GM12878 (cell line): ENCODE measurements at regions not wholly inside any gene's neighbourhood (a gene's known extent, or its start where the extent isn't known, plus 50 kb on each side); places are given as distances from the start of the nearest gene placed in this dataset.

Source experiments
- ATAC-seq: fragments of 200-7000 bp; cut with Tn5 transposase; 3 replicates; pipeline ENCODE4 v1.9.1; 2020; ENCODE audit warnings: mild to moderate bottlenecking, moderate library complexity
- BruUV-seq: library from RNA; stranded (reverse); fragments of 400-500 nt; replicated peaks from 2 replicates; lab custom pipeline; 2021; lab: Mats Ljungman, UMichigan
- CTCF ChIA-PET: fragments of 300-600 bp; sonication (Branson Sonifier 250); formaldehyde crosslinking; extraction: SDS; loops from one replicate; lab custom pipeline; 2021; ENCODE audit warnings: inconsistent platforms; lab: Yijun Ruan, JAX
- POLR2A ChIA-PET: fragments of 350-600 bp; formaldehyde crosslinking; extraction: SDS; loops from one replicate; lab custom pipeline; 2021; ENCODE audit warnings: inconsistent platforms; lab: Charles Lee
- RAD21 ChIA-PET: fragments of 300-600 bp; sonication (Branson Sonifier 250); formaldehyde crosslinking; loops from one replicate; lab custom pipeline; 2023; ENCODE audit warnings: antibody characterized with exemption; ENCODE audit not compliant: unreplicated experiment; lab: Charles Lee
- SMC1A ChIA-PET: fragments of 300-600 bp; sonication (Branson Sonifier 250); formaldehyde crosslinking; loops from one replicate; lab custom pipeline; 2023; ENCODE audit not compliant: unreplicated experiment, uncharacterized antibody; lab: Charles Lee
- DNase-seq: peaks from one replicate; pipeline ENCODE4 v3.0.0-alpha.2; 2011; ENCODE audit warnings: low read depth, low spot score
- FAIRE-seq: peaks from 3 replicates; lab custom pipeline; 2011; peaks lifted over from hg19 to GRCh38; lab: Jason Lieb, UNC
- H2AFZ ChIP-seq: 2 replicates; pipeline ENCODE4 v1.6.0; 2011; ENCODE audit warnings: low read depth, low read length, control low read depth; ENCODE audit not compliant: control insufficient read depth
- H3K27ac ChIP-seq: 2 replicates; pipeline ENCODE4 v1.5.1; 2011; ENCODE audit warnings: control low read depth; ENCODE audit not compliant: control insufficient read depth, insufficient read depth
- H3K27me3 ChIP-seq, 2 experiments: replicated peaks in 1 of 2; 2 replicates each; pipeline versions ENCODE4 v1.6.0 to v1.6.1; 2011; ENCODE audit warnings: low read length in 1 of 2; ENCODE audit not compliant: control insufficient read depth in 2 of 2, insufficient read depth in 2 of 2
- H3K36me3 ChIP-seq, 2 experiments: 2 replicates each; pipeline ENCODE4 v1.5.1; 2011; ENCODE audit warnings: low read length in 1 of 2; ENCODE audit not compliant: control insufficient read depth in 2 of 2, insufficient read depth in 2 of 2
- H3K4me1 ChIP-seq: 2 replicates; pipeline ENCODE4 v1.6.1; 2011; ENCODE audit warnings: mild to moderate bottlenecking, low read length, moderate library complexity, mixed read lengths; ENCODE audit not compliant: control insufficient read depth, insufficient read depth
- H3K4me2 ChIP-seq: 2 replicates; pipeline ENCODE4 v1.6.0; 2011; ENCODE audit warnings: control low read depth; ENCODE audit not compliant: control insufficient read depth, insufficient read depth
- H3K4me3 ChIP-seq: fragments of 200-600 bp; sonication (generic); 2 replicates; pipeline ENCODE4 v1.5.1; 2016
- H3K79me2 ChIP-seq: 2 replicates; pipeline ENCODE4 v1.6.0; 2011; ENCODE audit warnings: low read length; ENCODE audit not compliant: control insufficient read depth, insufficient read depth
- H3K9ac ChIP-seq: 2 replicates; pipeline ENCODE4 v1.8.0; 2011; ENCODE audit warnings: low read length, control low read depth, mixed read lengths; ENCODE audit not compliant: control insufficient read depth, insufficient read depth
- H3K9me3 ChIP-seq: replicated peaks from 3 replicates; pipeline ENCODE4 v1.5.1; 2011; ENCODE audit warnings: mild to moderate bottlenecking, low read length; ENCODE audit not compliant: control insufficient read depth, insufficient read depth
- H4K20me1 ChIP-seq: 2 replicates; pipeline ENCODE4 v1.6.0; 2011; ENCODE audit not compliant: control insufficient read depth, insufficient read depth
- CTCF ChIP-seq, 3 experiments: IDR thresholded peaks in 2 of 3; conservative IDR thresholded peaks in 1 of 3; 2 replicates each; pipeline ENCODE4 v1.5.1; 2011; ENCODE audit warnings: low read depth in 3 of 3, low read length in 3 of 3, mild to moderate bottlenecking in 3 of 3, control low read depth in 2 of 3, moderate library complexity in 2 of 3, inconsistent platforms in 1 of 3, mixed read lengths in 1 of 3; ENCODE audit not compliant: control insufficient read depth in 2 of 3, insufficient read depth in 1 of 3; ENCODE audit errors: extremely low read depth in 1 of 3
- CUX1 ChIP-seq: IDR thresholded peaks from 2 replicates; pipeline ENCODE4 v1.6.1; 2012; ENCODE audit warnings: improper control_type of control experiment, low read depth, low read length; ENCODE audit not compliant: insufficient replicate concordance
- ETV6 ChIP-seq, 2 experiments: fragments of 450-650 bp in 1 of 2; IDR thresholded peaks in 1 of 2; conservative IDR thresholded peaks in 1 of 2; 2 replicates each; pipeline ENCODE4 v1.6.1; 2014; ENCODE audit warnings: antibody characterized with exemption in 1 of 2, borderline replicate concordance in 1 of 2, low read depth in 1 of 2, mild to moderate bottlenecking in 1 of 2, moderate library complexity in 1 of 2
- FOS ChIP-seq: IDR thresholded peaks from 3 replicates; pipeline ENCODE4 v1.6.1; 2011; ENCODE audit warnings: borderline replicate concordance; ENCODE audit not compliant: insufficient read length; ENCODE audit errors: extremely low read depth
- MLLT1 ChIP-seq: fragments of 450-650 bp; IDR thresholded peaks from 2 replicates; pipeline ENCODE4 v1.6.1; 2016; ENCODE audit warnings: mild to moderate bottlenecking
- PAX5 ChIP-seq: IDR thresholded peaks from 2 replicates; pipeline ENCODE4 v1.6.1; 2011; ENCODE audit warnings: low read depth, low read length, borderline replicate concordance
- POU2F2 ChIP-seq: IDR thresholded peaks from 3 replicates; pipeline ENCODE4 v1.6.1; 2011; ENCODE audit warnings: low read depth, mild to moderate bottlenecking, low read length, borderline replicate concordance
- SMAD5 ChIP-seq: IDR thresholded peaks from 2 replicates; pipeline ENCODE4 v1.6.1; 2016; ENCODE audit warnings: antibody characterized with exemption, low read depth
- STAT1 ChIP-seq: fragments of 450-650 bp; conservative IDR thresholded peaks from 2 replicates; pipeline ENCODE4 v1.6.1; 2014; ENCODE audit warnings: antibody characterized with exemption, mild to moderate bottlenecking
- SUPT20H ChIP-seq: IDR thresholded peaks from 2 replicates; pipeline ENCODE4 v1.6.1; 2011; ENCODE audit warnings: low read depth, mild to moderate bottlenecking, low read length, moderate library complexity, borderline replicate concordance; ENCODE audit not compliant: control insufficient read depth
- TARDBP ChIP-seq: IDR thresholded peaks from 2 replicates; pipeline ENCODE4 v1.6.1; 2016; ENCODE audit warnings: borderline replicate concordance
- WGBS: methylation state at CpG from one replicate; pipeline ENCODE4 v1.1.6; 2016; ENCODE audit warnings: low lambda C conversion rate; ENCODE audit not compliant: insufficient replicate concordance, insufficient coverage; ENCODE audit errors: missing lambda C conversion rate; 5-methylcytosine and 5-hydroxymethylcytosine counted together
- in situ Hi-C: fragments of 300-500 bp; cut with MboI; formaldehyde crosslinking; loops from 9 replicates; pipeline ENCODE4 v1.14.3; 2018; ENCODE audit warnings: mixed read lengths
- intact Hi-C: fragments of 100-400 bp; cut with micrococcal nuclease; formaldehyde crosslinking; loops from one replicate; pipeline ENCODE4 v1.14.2; 2022; ENCODE audit not compliant: unreplicated experiment

- TF ChIP-seq CUX1: no peak
Measured at GRCh38 chr4:11119474-11119873, 309.2 kb downstream of the HS3ST1 start (continued).

- H3K4me3 ChIP-seq: no peak overlapping the region
- FAIRE-seq: no peak
- ChIA-PET RAD21 (no interaction called here), POLR2A (no interaction called here), CTCF (no interaction called here), SMC1A (no interaction called here)
- no peak overlapping the region for H3K4me2 ChIP-seq
- H3K4me1 ChIP-seq: no peaks in the 10 kb centered on the region
- no peak overlapping the region for H2AFZ ChIP-seq
- H3K79me2 ChIP-seq: no peaks in the 10 kb centered on the region
- H3K9me3 ChIP-seq: no peaks in the 10 kb centered on the region
- H4K20me1 ChIP-seq: no peaks in the 10 kb centered on the region
- in situ Hi-C loops (no loop called here), intact Hi-C loops (no loop called here)
- no peaks in the 10 kb centered on the region for H3K27me3 ChIP-seq
- BruUV-seq: no TSS peak
- H3K27ac ChIP-seq: no peak overlapping the region
- no peak overlapping the region for H3K9ac ChIP-seq
- WGBS: 2% methylated on average over 2 of the region's 2 CpGs
- no peak for ATAC-seq
- no peaks in the 10 kb centered on the region for H3K36me3 ChIP-seq
- DNase-seq: no peak
- no peak for TF ChIP-seq STAT1
- TF ChIP-seq FOS: no peak
- no peak for TF ChIP-seq TARDBP
- TF ChIP-seq ETV6 (conservative IDR thresholded peaks at IDR 0.05 in 1 of 2, IDR thresholded peaks at IDR 0.05 in 1 of 2; ENCODE audit: borderline replicate concordance in 1 of 2, low read depth in 1 of 2): no peak
- TF ChIP-seq CTCF (IDR thresholded peaks at IDR 0.05 in 2 of 3, conservative IDR thresholded peaks at IDR 0.05 in 1 of 3; ENCODE audit: control insufficient read depth in 2 of 3, extremely low read depth in 1 of 3, insufficient read depth in 1 of 3, low read depth in 3 of 3, low read length in 3 of 3): no peak
- no peak for TF ChIP-seq SUPT20H
- no peak for TF ChIP-seq MLLT1
- no peak for TF ChIP-seq SMAD5
- no peak for TF ChIP-seq POU2F2
- TF ChIP-seq PAX5: no peak
Measured at GRCh38 chr4:11118513-11118912, 310.2 kb downstream of the HS3ST1 start.
